Tibial nerve (tissue), 4 donors: ENCODE measurements at regions not wholly inside any gene's neighbourhood (a gene's known extent, or its start where the extent isn't known, plus 50 kb on each side); places are given as distances from the start of the nearest gene placed in this dataset.
"Not testable (repeated sequence)": the region's sequence is repeated elsewhere in the genome, so short reads cannot be mapped to it uniquely, and the experiment has no call there.

Experiments used
- DNase-seq, 2 donors: peaks; one replicate each; pipeline ENCODE4 v3.0.0-alpha.2; 2019; ENCODE audit warnings: low spot score in 2 of 2
- H3K27ac ChIP-seq, 4 donors: fragments of 200-600 bp; sonication (generic) in 3 of 4; one replicate each; pipeline ENCODE4 v1.5.1; 2017 to 2019; ENCODE audit warnings: mild to moderate bottlenecking in 1 of 4
- H3K27me3 ChIP-seq, 2 donors: fragments of 200-600 bp; sonication (generic) in 1 of 2; one replicate each; pipeline versions ENCODE4 v1.5.1 to v1.6.0; 2017 to 2019
- H3K36me3 ChIP-seq, 3 donors: fragments of 200-600 bp; sonication (generic); one replicate each; pipeline ENCODE4 v1.5.1; 2018 to 2019
- H3K4me1 ChIP-seq, 4 donors: fragments of 200-600 bp; sonication (generic) in 3 of 4; one replicate each; pipeline ENCODE4 v1.5.1; 2017 to 2019
- H3K4me3 ChIP-seq, 4 donors: fragments of 200-600 bp; sonication (generic) in 3 of 4; one replicate each; pipeline ENCODE4 v1.5.1; 2017 to 2019; ENCODE audit warnings: mild to moderate bottlenecking in 1 of 4, moderate library complexity in 1 of 4
- H3K9me3 ChIP-seq, 4 donors: fragments of 200-600 bp; sonication (generic) in 3 of 4; one replicate each; pipeline ENCODE4 v1.5.1; 2017 to 2019
- EP300 ChIP-seq, 2 donors: sonication (generic); formaldehyde crosslinking; IDR thresholded peaks; one replicate each; pipeline ENCODE4 v1.6.1; 2017; ENCODE audit warnings: antibody characterized with exemption in 2 of 2, mild to moderate bottlenecking in 1 of 2
- POLR2A ChIP-seq, 2 donors: fragments of 450-650 bp; IDR thresholded peaks; one replicate each; pipeline ENCODE4 v1.6.1; 2017; ENCODE audit warnings: antibody characterized with exemption in 2 of 2, mild to moderate bottlenecking in 2 of 2, moderate library complexity in 2 of 2
- WGBS, 2 donors: methylation state at CpG; one replicate each; pipeline ENCODE4 v1.1.5; 2018; 5-methylcytosine and 5-hydroxymethylcytosine counted together
- TF ChIP-seq, protein P1 (sequence below), 5 experiments: fragments of 200-600 bp in 3 of 5; fragments of 450-650 bp in 2 of 5; sonication (generic) in 3 of 5; IDR thresholded peaks; one replicate each; pipeline ENCODE4 v1.5.1; 2016 to 2019; ENCODE audit warnings: antibody characterized with exemption in 5 of 5, mild to moderate bottlenecking in 3 of 5, moderate library complexity in 2 of 5

- Histone ChIP-seq H3K27ac (peak overlapping the region in 1 of 4 donors; percentile 57), H3K36me3 (no peaks in the 10 kb centered on the region), H3K4me3 (no peak overlapping the region), H3K27me3 (no peaks in the 10 kb centered on the region), H3K9me3 (no peaks in the 10 kb centered on the region), H3K4me1 (peaks cover 0 to 46% (median 0%) of the 10 kb centered on the region in 4 donors)
- no peak for TF ChIP-seq POLR2A (IDR thresholded peaks at IDR 0.05)
- no peak for TF ChIP-seq EP300 (IDR thresholded peaks at IDR 0.05)
- TF ChIP-seq, protein P1, sequence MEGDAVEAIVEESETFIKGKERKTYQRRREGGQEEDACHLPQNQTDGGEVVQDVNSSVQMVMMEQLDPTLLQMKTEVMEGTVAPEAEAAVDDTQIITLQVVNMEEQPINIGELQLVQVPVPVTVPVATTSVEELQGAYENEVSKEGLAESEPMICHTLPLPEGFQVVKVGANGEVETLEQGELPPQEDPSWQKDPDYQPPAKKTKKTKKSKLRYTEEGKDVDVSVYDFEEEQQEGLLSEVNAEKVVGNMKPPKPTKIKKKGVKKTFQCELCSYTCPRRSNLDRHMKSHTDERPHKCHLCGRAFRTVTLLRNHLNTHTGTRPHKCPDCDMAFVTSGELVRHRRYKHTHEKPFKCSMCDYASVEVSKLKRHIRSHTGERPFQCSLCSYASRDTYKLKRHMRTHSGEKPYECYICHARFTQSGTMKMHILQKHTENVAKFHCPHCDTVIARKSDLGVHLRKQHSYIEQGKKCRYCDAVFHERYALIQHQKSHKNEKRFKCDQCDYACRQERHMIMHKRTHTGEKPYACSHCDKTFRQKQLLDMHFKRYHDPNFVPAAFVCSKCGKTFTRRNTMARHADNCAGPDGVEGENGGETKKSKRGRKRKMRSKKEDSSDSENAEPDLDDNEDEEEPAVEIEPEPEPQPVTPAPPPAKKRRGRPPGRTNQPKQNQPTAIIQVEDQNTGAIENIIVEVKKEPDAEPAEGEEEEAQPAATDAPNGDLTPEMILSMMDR (IDR thresholded peaks at IDR 0.05) = no peak
- 52 to 67% methylated on average over 5 of the region's 5 CpGs for WGBS, 2 donors
- no peak for DNase-seq
Observed at GRCh38 chr16:17970157-17970765, 366.3 kb downstream of the NPIPA8 start.

GRCh38 chr16:17965133-17965900, 371.2 kb downstream of the NPIPA8 start:
- Histone ChIP-seq H3K9me3 (no peaks in the 10 kb centered on the region), H3K27ac (no peak overlapping the region), H3K27me3 (no peaks in the 10 kb centered on the region), H3K36me3 (no peaks in the 10 kb centered on the region), H3K4me1 (peaks cover 0 to 26% (median 0%) of the 10 kb centered on the region in 4 donors), H3K4me3 (no peak overlapping the region)
- WGBS, 2 donors = 26 to 30% methylated on average over 10 of the region's 10 CpGs
- no peak for TF ChIP-seq EP300 (IDR thresholded peaks at IDR 0.05)
- no peak for TF ChIP-seq POLR2A (IDR thresholded peaks at IDR 0.05)
- TF ChIP-seq, protein P1 (IDR thresholded peaks at IDR 0.05) = no peak
- DNase-seq = no peak

DNA sequence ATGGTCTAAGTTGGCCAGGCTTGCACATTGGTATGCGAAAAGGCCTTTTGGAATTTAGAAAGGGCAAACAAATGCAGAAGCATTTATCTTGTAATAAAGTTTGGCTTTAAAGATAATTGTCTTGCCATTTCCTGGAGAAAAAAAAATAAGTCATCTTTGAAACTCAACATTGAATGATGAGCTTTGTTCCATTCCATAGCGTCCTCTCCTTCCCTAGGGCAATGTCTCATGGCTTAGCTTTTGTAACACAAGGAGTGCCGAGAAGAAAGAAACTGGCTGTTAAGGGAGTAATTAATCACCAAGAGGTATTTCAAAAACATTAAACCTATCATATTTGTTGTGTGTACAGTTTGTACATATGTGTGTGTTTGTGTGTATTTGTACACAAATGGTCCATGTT, 372.3 kb downstream of the NPIPA8 start:
- Histone ChIP-seq H3K27me3 (no peaks in the 10 kb centered on the region), H3K4me3 (no peak overlapping the region), H3K36me3 (no peaks in the 10 kb centered on the region), H3K4me1 (peaks cover 0 to 15% (median 0%) of the 10 kb centered on the region in 4 donors), H3K9me3 (no peaks in the 10 kb centered on the region), H3K27ac (no peak overlapping the region)
- 42 to 44% methylated on average over 3 of the region's 3 CpGs for WGBS, 2 donors
- TF ChIP-seq POLR2A (IDR thresholded peaks at IDR 0.05) = no peak
- TF ChIP-seq, protein P1 (IDR thresholded peaks at IDR 0.05) = no peak
- DNase-seq = no peak

GRCh38 chr16:17963185-17963836, 373.2 kb downstream of the NPIPA8 start:
- DNase-seq = no peak
- H3K4me3 ChIP-seq = no peak overlapping the region
- TF ChIP-seq, protein P1 (IDR thresholded peaks at IDR 0.05) = no peak
- TF ChIP-seq EP300 (IDR thresholded peaks at IDR 0.05) (no peak), POLR2A (IDR thresholded peaks at IDR 0.05) (no peak)
- no peak overlapping the region for H3K27ac ChIP-seq
- peaks cover 0 to 6% (median 0%) of the 10 kb centered on the region in 4 donors for H3K4me1 ChIP-seq
- WGBS, 2 donors = 82 to 83% methylated on average over 12 of the region's 12 CpGs
- peaks cover 0 to 5% (median 0%) of the 10 kb centered on the region in 4 donors for H3K9me3 ChIP-seq
- no peaks in the 10 kb centered on the region for H3K27me3 ChIP-seq
- H3K36me3 ChIP-seq = no peaks in the 10 kb centered on the region

DNA sequence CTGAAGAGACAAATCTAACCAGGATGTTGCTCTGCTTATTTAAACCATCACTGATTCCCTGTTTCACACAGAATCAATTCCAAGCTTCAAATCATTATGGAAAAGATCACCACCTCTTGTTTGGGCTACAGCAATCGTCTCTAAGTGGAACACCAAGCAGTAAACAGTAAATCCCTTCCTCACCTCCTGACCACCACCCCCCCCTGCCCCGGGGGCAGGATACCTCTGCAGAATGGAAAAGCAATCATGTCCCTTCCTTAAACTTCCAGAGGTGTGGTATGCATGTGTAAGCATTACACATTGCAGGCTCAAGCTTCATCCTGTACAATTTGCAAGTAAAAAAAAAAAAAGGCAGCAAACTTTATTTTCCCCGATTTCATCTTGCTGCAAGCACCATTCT, 373.8 kb downstream of the NPIPA8 start:
- Histone ChIP-seq H3K27ac (no peak overlapping the region), H3K4me3 (no peak overlapping the region), H3K36me3 (no peaks in the 10 kb centered on the region), H3K4me1 (peaks cover 0 to 3% (median 0%) of the 10 kb centered on the region in 4 donors), H3K27me3 (no peaks in the 10 kb centered on the region), H3K9me3 (peaks cover 0 to 11% (median 0%) of the 10 kb centered on the region in 4 donors)
- 58 to 66% methylated on average over 3 of the region's 3 CpGs for WGBS, 2 donors
- no peak for DNase-seq
- no peak for TF ChIP-seq EP300 (IDR thresholded peaks at IDR 0.05)
- TF ChIP-seq POLR2A (IDR thresholded peaks at IDR 0.05) = no peak
- TF ChIP-seq, protein P1 (IDR thresholded peaks at IDR 0.05) = no peak

DNA sequence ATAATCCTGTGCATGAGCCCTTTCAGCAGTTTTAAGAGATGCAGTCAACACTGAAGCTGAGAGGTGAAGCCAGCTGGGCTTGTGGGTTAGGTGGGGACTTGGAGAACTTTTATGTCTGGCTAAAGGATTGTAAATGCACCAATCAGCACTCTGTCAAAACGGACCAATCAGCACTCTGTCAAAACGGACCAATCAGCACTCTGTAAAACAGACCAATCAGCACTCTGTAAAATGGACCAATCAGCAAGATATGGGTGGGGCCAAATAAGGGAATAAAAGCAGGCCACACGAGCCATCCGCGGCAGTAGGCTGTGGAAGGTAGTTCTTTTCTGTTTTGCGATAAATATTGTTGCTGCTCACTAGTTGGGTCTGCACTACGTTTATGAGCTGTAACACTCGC, 374.7 kb downstream of the NPIPA8 start:
- not testable (repeated sequence) for H3K4me3 ChIP-seq, DNase-seq, H3K36me3 ChIP-seq, H3K27ac ChIP-seq, H3K4me1 ChIP-seq, H3K27me3 ChIP-seq
- H3K9me3 ChIP-seq = peaks cover 0 to 11% (median 0%) of the 10 kb centered on the region in 4 donors
- 86 to 87% methylated on average over 8 of the region's 8 CpGs for WGBS, 2 donors
